HuH-7 (cell line): ENCODE measurements at regions not wholly inside any gene's neighbourhood (a gene's known extent, or its start where the extent isn't known, plus 50 kb on each side); places are given as distances from the start of the nearest gene placed in this dataset.
"Not testable (repeated sequence)": the region's sequence is repeated elsewhere in the genome, so short reads cannot be mapped to it uniquely, and the experiment has no call there.

Experiments
- DNase-seq: peaks from one replicate; pipeline ENCODE4 v3.0.0; 2011; ENCODE audit warnings: low spot score

- DNase-seq = no peak
Observed at GRCh38 chr11:39807904-39808303, 1651.5 kb downstream of the LRRC4C start.

DNA sequence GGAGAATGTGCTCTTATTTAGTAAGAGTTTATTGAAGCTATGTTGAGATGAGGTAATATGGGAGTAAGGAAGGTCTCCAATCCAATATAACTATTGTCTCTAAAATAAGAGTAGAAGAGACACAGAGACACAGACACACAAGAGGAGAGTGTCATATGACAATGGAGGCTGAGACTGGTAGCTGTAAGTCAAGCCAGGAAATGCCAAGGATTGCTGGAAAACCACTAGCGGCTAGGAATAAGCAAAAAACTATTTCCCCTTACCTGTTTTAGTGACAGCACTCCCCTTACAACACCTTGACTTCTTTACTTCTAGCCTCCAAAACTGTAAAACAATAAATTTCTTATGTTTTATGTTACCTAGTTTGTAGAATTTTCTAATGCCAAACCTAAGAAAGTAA lies 1652.8 kb downstream of the LRRC4C start:
- no peak for DNase-seq

- DNase-seq = no peak
Observed at GRCh38 chr11:39804271-39804670, 1655.2 kb downstream of the LRRC4C start.

- no peak for DNase-seq
Observed at GRCh38 chr11:39786682-39787081, 1672.8 kb downstream of the LRRC4C start.

DNA sequence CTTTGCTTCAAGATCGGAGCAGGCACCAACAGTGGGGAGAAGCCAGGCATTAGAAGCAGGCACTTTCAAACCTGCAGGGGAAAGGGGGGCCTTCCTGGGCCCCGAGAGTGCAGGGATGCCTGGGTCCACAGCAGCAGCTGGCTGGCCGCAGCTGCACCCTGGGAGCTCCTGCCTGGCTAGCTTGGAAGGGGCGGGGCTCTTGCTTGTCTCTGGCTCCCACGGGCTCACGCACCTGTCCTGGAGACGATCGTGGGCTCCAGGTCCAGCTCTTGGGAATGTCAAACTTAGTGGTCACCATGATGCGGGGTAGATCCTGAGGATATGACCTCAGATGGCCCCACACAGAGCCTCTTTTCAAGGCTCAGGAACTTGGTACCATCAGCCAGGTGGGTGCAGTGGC lies 1673.2 kb downstream of the LRRC4C start:
- no peak for DNase-seq

DNA sequence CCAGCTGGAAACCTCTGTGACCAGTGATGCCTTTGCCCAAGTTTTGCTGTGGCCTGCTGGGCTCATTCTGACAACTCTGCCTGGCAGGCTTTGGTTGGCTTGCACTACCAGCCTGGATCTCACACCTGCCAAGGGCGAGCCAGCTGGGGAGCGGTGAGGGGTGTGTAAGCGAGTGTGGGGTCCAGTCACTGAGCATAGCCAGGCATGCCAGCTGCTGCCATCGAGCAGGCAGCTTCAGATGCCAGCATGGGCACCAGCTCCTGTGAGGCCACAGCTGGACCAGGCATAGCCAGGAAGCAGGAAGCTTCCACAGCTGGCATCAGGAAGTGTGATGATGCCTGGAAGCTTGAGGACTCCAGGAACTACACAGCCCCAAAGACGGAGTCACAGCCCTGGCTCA lies 1674.6 kb downstream of the LRRC4C start:
- DNase-seq = no peak

DNA sequence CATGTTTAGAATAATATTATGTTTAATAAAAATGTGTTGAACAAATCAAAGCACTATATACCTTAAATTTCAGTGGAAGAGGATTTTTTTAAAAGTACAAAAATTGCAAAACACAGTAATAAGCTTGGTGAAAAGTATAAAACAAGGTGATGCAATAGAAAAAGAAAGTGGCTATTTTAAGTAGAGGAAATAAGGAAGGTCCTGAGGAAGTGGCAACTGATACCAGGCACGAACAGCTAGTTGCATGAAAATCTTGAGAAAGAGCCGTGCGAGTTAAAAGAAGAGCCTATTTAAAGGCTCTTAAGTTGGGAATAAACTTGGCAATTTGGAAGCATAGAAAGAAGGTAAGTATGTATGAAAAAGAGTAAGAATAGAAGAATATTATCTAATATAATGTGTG lies 1679.3 kb downstream of the LRRC4C start:
- no peak for DNase-seq

DNA sequence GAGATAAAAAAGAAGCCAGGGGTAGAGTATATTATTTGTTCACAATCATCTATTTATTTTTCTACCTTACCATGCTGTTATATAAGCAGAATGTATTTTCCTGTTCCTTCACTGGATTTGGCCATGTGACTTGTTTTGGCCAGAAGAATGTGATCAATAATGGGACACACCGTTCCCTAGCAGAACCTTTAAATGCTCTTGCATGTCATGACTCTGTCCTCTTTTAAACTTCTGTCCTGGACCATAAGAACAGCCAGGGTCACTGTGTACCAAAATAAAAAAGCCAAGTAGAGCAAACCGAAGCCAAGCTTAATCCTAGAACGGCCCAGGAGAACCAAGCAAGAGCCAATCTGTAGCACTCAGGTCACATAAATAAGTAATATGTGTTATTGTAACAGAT lies 1682.4 kb downstream of the LRRC4C start:
- no peak for DNase-seq

GRCh38 chr11:39772525-39773137 lies 1686.8 kb downstream of the LRRC4C start:
- DNase-seq = no peak

GRCh38 chr11:39768214-39768613 lies 1691.2 kb downstream of the LRRC4C start:
- no peak for DNase-seq

DNA sequence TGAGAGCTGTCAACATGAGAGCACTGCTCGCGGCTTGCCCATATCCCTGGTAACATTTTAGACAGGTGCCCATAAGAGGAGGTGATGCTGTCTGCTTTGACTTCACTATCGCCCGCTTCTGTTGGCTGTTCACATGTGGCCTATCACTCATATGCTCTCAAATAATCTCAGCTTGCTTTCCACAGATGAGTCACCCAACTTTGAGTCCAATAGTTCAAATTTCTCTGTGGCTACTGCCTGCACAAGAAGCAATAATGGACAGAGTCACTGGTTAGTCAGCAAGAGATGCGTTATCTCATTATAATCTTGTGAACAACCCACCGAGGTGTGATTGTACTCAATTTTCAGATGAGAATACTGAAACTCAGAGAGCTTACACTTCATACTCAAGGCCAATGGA lies 1714.1 kb downstream of the LRRC4C start:
- no peak for DNase-seq

DNA sequence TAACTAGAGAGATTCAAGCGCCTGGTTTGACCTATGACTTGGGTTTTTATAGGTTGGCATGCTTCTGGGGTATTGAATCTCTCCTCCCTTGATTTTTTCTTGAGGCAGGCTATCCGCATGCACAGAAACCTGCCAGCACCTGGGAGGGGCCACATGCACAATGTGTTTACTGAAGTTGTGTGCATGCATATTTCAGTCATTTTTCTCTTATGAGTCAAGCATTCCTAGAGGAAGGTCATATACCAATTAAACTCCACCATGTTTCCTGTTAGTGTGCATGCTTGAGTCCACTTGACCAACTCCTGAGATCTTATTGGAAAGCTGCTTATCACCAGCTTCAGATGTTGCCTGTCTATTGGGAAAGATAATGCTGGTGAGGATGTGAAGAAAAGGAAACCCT lies 1718.4 kb downstream of the LRRC4C start:
- DNase-seq = no peak

DNA sequence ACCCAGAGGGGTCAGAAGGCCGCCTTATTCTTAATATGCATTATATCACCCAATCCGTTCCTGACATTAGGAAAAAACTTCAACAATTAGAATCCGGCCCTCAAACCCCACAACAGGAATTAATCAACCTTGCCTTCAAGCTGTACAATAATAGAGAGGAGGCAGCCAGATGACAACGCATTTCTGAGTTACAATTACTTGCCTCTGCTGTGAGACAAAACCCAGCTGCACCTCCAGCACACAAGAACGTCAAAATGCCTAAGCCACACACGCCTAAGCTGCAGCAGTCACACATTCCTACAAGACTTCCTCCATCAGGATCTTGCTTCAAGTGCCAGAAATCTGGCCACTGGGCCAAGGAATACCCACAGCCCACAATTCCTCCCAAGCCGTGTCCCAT lies 1723.1 kb downstream of the LRRC4C start:
- DNase-seq = not testable (repeated sequence)

DNA sequence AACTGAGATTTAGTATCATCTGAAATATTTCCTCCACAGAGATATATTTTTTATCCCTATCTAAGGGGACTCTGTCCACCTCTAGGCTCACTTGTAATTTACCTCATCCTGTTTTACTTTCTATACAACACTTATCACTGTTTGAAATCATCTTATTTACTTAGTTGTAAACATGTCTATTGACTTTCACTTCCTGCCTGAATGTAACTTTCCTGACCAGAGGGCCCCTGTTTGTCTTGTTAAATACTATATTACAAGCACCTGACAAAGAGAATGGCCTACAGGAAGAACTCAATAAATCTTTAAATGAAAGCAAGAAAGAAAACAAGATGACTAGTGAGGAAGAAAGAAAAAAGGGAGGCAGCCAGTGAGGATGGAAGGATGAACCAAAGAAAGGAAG lies 1727.5 kb downstream of the LRRC4C start:
- peak; percentile 6 for DNase-seq

DNA sequence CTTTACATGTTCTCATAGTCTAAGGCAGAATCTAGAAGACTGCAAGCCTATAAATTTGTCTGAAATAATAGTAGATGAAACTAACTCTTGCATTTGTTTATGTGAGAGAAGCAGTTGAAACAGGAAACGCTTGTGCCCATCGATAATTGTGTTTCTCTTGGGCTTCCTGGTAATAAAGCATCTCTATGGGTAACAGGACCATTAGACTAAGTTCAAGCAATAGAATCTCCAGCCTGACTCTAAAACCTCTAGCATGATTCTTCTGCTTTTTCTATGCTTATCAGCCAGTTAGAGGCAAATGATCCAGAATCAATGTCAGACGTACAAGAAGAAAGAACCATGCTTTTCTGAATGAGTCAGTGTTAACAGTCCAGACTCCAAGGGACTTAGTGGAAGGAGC lies 1734.4 kb downstream of the LRRC4C start:
- DNase-seq = no peak

- no peak for DNase-seq
Observed at GRCh38 chr11:39724404-39724803, 1735.0 kb downstream of the LRRC4C start.

DNA sequence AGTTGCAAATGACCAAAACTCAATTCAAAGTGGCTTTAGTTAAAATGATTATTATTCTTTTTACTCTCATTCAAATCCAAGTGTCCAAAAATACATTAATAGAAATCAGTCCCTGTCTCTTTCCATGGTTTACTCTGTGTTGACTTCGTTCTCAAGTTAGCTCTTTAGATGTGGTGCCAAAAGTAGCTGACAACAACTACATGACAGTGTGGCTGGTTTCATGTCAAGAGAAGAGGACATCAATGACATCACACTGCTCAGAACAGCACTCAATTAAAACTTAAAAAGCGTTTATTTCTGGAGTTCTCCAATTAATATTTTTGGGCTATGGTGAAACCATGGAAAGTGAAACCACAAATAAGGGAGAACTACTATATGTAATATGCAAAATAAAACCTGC lies 1746.9 kb downstream of the LRRC4C start:
- no peak for DNase-seq

DNA sequence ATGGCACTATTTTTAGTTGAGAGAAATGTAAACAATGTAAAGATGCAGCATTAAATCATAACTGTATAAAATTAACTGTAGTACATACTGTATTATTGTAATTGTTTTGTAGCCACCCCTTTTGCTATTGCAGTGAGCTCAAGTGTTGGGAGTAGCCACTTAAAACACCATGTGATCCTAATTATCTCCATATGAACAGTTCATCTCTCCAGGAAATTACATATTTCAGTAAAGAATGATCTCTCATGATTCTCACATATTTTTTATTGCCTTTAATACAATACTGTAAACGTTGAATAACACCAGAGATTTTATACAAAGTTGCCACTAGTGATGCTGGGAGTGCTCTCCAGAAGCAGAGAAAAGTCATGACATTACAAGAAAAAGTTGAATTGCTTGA lies 1768.6 kb downstream of the LRRC4C start:
- DNase-seq = no peak

DNA sequence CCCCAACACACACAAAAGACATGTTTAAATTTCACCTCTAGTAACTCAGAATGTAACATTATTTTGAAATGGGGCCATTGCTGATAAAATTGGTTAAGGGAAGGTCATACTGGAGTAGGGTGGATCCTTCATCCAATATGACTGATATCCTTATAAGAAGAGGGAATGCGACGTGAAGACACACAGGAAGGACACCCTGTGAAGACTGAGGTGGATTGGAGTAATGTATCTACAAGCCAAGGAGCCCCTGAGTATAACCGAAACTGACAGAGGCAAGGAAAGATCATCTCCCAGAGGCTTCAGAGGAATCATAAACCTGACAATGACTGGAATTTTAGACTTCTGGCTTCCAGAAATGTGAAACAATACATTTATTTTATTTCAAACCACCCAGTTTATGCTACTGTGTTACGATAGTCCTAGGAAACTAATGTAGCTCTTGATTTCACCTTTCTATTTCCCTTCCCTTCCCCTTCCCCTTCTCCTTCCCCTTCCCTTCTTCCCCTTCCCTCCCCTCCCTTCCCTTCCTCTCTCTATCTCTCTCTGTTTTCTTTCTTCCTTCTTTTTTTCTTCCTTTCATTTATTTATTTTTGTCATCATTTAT lies 1775.4 kb downstream of the LRRC4C start:
- no peak for DNase-seq

- DNase-seq = no peak
Observed at GRCh38 chr11:39683288-39683950, 1776.0 kb downstream of the LRRC4C start.

GRCh38 chr11:39681428-39681827 lies 1778.0 kb downstream of the LRRC4C start:
- no peak for DNase-seq

- DNase-seq = no peak
Observed at GRCh38 chr11:39678996-39679395, 1780.5 kb downstream of the LRRC4C start.

DNA sequence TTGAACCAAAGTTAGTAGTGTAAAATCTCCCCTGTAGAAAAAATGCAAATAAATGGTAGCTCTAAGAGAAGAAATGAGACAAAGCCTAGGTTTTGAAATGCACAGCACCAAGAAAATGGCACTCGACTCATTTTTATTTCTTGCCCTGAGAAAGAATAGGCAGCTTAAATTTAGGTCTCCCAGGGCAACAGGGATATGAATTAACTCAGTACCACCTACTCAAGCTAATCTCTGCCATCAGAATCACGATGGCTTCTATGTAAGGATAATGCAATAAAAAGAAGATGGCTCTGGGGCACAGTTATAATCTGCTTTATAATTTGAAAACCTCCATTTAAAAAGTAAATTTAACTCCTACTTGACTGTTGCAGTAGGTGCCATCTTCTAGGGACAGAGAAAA lies 1784.3 kb downstream of the LRRC4C start:
- no peak for DNase-seq

DNA sequence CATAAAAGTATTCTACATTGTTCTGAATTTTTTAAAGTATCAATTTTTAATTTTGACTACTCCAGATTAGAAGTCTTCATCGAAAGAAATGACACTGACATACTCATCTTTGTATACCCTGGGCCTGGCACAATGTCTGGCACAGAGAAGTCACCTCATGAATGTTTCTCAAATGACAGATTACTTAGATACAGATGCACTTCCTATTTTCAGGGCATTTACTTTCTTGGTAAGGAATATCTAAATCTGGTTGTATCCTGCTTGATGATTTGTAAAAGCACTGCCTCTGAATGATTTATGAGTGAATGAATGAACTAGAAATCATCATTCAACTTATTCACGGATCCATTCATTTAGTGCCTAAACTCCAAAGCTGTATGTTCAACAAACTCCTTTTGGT lies 1784.7 kb downstream of the LRRC4C start:
- DNase-seq = no peak
